ENCODE measurements at regions not wholly inside any gene's neighbourhood (a gene's known extent, or its start where the extent isn't known, plus 50 kb on each side); places are given as distances from the start of the nearest gene placed in this dataset.
"Not testable (repeated sequence)": the region's sequence is repeated elsewhere in the genome, so short reads cannot be mapped to it uniquely, and the experiment has no call there.

DNA sequence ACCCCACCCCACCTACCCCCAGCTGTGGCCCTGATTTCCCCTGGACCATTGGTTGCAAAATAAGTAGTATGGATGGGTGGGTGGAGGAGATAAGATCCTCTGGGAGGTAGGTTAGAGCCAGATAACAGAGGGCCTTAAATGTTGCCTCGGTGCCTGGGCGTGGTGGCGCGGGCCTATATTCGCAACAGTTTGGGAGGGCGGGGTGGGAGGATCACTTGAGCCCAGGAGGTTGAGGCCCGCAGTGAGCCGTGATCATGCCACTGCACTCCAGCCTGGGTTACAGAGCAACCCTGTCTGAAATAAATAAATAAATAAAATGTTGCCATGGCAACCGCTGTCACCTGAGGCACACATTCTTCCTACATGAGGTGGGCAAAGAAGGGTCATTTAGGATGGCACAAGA is 103.3 kb upstream of the GATA6 start:
- no peaks in the 10 kb centered on the region for H3K27me3 ChIP-seq (ENCODE audit: insufficient read depth, poor library complexity, severe bottlenecking)
- DNase-seq (ENCODE audit: low read depth in 1 of 2, low spot score in 1 of 2) = no peak
- H3K27ac ChIP-seq (replicated peaks) = no peak overlapping the region
- no peak overlapping the region for H3K4me3 ChIP-seq (replicated peaks; ENCODE audit: insufficient read depth, low read length)
- TF ChIP-seq SPI1 (IDR thresholded peaks at IDR 0.05; ENCODE audit: borderline replicate concordance, low read depth) (no peak), GABPA (IDR thresholded peaks at IDR 0.05; ENCODE audit: low read depth) (no peak), POLR2AphosphoS5 (IDR thresholded peaks at IDR 0.05; ENCODE audit: low read depth) (no peak)
- TF ChIP-seq, protein P1, sequence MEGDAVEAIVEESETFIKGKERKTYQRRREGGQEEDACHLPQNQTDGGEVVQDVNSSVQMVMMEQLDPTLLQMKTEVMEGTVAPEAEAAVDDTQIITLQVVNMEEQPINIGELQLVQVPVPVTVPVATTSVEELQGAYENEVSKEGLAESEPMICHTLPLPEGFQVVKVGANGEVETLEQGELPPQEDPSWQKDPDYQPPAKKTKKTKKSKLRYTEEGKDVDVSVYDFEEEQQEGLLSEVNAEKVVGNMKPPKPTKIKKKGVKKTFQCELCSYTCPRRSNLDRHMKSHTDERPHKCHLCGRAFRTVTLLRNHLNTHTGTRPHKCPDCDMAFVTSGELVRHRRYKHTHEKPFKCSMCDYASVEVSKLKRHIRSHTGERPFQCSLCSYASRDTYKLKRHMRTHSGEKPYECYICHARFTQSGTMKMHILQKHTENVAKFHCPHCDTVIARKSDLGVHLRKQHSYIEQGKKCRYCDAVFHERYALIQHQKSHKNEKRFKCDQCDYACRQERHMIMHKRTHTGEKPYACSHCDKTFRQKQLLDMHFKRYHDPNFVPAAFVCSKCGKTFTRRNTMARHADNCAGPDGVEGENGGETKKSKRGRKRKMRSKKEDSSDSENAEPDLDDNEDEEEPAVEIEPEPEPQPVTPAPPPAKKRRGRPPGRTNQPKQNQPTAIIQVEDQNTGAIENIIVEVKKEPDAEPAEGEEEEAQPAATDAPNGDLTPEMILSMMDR (IDR thresholded peaks at IDR 0.05; ENCODE audit: insufficient read depth, low read length) = no peak
- TF ChIP-seq, protein P2, sequence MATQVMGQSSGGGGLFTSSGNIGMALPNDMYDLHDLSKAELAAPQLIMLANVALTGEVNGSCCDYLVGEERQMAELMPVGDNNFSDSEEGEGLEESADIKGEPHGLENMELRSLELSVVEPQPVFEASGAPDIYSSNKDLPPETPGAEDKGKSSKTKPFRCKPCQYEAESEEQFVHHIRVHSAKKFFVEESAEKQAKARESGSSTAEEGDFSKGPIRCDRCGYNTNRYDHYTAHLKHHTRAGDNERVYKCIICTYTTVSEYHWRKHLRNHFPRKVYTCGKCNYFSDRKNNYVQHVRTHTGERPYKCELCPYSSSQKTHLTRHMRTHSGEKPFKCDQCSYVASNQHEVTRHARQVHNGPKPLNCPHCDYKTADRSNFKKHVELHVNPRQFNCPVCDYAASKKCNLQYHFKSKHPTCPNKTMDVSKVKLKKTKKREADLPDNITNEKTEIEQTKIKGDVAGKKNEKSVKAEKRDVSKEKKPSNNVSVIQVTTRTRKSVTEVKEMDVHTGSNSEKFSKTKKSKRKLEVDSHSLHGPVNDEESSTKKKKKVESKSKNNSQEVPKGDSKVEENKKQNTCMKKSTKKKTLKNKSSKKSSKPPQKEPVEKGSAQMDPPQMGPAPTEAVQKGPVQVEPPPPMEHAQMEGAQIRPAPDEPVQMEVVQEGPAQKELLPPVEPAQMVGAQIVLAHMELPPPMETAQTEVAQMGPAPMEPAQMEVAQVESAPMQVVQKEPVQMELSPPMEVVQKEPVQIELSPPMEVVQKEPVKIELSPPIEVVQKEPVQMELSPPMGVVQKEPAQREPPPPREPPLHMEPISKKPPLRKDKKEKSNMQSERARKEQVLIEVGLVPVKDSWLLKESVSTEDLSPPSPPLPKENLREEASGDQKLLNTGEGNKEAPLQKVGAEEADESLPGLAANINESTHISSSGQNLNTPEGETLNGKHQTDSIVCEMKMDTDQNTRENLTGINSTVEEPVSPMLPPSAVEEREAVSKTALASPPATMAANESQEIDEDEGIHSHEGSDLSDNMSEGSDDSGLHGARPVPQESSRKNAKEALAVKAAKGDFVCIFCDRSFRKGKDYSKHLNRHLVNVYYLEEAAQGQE (IDR thresholded peaks at IDR 0.05; ENCODE audit: insufficient replicate concordance, low read depth) = no peak

DNA sequence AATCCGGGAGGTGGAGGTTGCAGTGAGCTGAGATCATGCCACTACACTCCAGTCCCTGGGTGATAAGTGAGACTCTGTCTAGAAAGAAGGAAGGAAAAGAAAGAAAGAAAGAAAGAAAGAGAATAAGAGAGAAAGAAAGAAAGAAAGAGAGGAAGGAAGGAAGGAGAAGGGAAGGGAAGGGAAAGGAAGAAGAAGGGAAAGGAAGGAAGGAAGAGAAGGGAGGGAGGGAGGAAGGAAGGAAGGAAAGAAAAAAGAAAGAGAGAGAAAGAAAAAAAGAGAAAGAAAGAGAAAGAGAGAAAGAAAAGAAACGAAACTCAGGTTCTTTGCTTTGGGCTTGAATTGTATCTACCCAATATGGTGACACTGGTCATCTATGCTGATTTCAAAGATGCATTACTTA is 102.3 kb upstream of the GATA6 start:
- TF ChIP-seq GABPA (IDR thresholded peaks at IDR 0.05; ENCODE audit: low read depth) = no peak
- TF ChIP-seq, protein P2 (IDR thresholded peaks at IDR 0.05; ENCODE audit: insufficient replicate concordance, low read depth) = no peak
- TF ChIP-seq, protein P1 (IDR thresholded peaks at IDR 0.05; ENCODE audit: insufficient read depth, low read length) = no peak
- TF ChIP-seq POLR2AphosphoS5 (IDR thresholded peaks at IDR 0.05; ENCODE audit: low read depth) = no peak
- no peak for TF ChIP-seq SPI1 (IDR thresholded peaks at IDR 0.05; ENCODE audit: borderline replicate concordance, low read depth)
- no peak for DNase-seq (ENCODE audit: low read depth in 1 of 2, low spot score in 1 of 2)
- Histone ChIP-seq H3K27me3 (ENCODE audit: insufficient read depth, poor library complexity, severe bottlenecking) (no peaks in the 10 kb centered on the region), H3K27ac (replicated peaks) (no peak overlapping the region), H3K4me3 (replicated peaks; ENCODE audit: insufficient read depth, low read length) (no peak overlapping the region)

DNA sequence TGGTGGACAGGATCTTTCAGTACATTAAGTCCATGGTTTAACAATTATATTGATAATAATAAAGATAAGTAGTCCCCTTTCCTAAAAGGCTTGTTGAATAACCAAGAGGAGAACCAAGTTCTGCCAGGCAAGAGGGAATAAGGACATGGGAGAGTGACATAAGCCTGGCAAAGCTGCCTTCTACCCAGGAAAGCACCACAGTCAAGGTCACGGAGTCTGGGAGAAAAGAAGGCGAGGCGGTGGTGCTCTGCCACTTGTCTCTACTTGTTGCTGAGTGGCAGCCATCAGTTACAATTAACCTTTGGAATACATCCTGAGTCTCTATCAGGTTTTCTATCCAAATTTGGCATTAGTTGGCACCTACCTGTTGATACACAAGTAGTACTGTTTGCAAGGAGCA is 101.7 kb upstream of the GATA6 start:
- DNase-seq (ENCODE audit: low read depth in 1 of 2, low spot score in 1 of 2) = no peak
- Histone ChIP-seq H3K27me3 (ENCODE audit: insufficient read depth, poor library complexity, severe bottlenecking) (no peaks in the 10 kb centered on the region), H3K4me3 (replicated peaks; ENCODE audit: insufficient read depth, low read length) (no peak overlapping the region), H3K27ac (replicated peaks) (no peak overlapping the region)
- TF ChIP-seq, protein P2 (IDR thresholded peaks at IDR 0.05; ENCODE audit: insufficient replicate concordance, low read depth) = no peak
- TF ChIP-seq GABPA (IDR thresholded peaks at IDR 0.05; ENCODE audit: low read depth) (no peak), SPI1 (IDR thresholded peaks at IDR 0.05; ENCODE audit: borderline replicate concordance, low read depth) (no peak)

DNA sequence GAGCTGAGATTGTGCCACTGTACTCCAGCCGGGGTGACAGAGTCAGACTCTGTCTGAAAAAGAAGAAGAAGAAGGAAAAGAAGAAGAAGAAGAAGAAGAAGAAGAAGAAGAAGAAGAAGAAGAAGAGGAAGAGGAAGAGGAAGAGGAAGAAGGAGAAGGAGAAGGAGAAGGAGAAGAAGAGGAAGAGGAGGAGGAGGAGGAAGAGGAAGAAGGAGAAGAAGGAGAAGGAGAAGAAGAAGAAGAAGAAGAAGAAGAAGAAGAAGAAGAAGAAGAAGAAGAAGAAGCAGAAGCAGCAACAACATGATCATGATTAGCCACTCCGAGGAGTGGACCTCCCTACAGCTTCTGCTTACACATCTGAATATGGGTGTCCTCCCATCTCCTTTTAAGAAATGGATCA is 100.6 kb upstream of the GATA6 start:
- H3K27ac ChIP-seq (replicated peaks); H3K27me3 ChIP-seq (ENCODE audit: insufficient read depth, poor library complexity, severe bottlenecking): not testable (repeated sequence)

More for the DNA sequence above, 100.6 kb upstream of the GATA6 start:
- not testable (repeated sequence) for DNase-seq (ENCODE audit: low read depth in 1 of 2, low spot score in 1 of 2); H3K4me3 ChIP-seq (replicated peaks; ENCODE audit: insufficient read depth, low read length)

All from HL-60 (cell line).